ENCODE measurements at regions not wholly inside any gene's neighbourhood (a gene's known extent, or its start where the extent isn't known, plus 50 kb on each side); places are given as distances from the start of the nearest gene placed in this dataset.

GRCh38 chr11:38839071-38839470, 2241.0 kb upstream of the RAG2 start:
- no peak for TF ChIP-seq CTCF (IDR thresholded peaks at IDR 0.05)
- no peak for TF ChIP-seq POLR2A (IDR thresholded peaks at IDR 0.05)

All from uterus (tissue), 2 donors.